GM12892 (cell line): ENCODE measurements at regions not wholly inside any gene's neighbourhood (a gene's known extent, or its start where the extent isn't known, plus 50 kb on each side); places are given as distances from the start of the nearest gene placed in this dataset.

Experiments
- POLR2A ChIP-seq: IDR thresholded peaks from 2 replicates; pipeline ENCODE4 v1.6.1; 2011; ENCODE audit warnings: low read depth, low read length, control low read depth
- TAF1 ChIP-seq: IDR thresholded peaks from 2 replicates; pipeline ENCODE4 v1.6.1; 2011; ENCODE audit warnings: low read depth, mild to moderate bottlenecking, control low read depth, low read length, borderline replicate concordance

DNA sequence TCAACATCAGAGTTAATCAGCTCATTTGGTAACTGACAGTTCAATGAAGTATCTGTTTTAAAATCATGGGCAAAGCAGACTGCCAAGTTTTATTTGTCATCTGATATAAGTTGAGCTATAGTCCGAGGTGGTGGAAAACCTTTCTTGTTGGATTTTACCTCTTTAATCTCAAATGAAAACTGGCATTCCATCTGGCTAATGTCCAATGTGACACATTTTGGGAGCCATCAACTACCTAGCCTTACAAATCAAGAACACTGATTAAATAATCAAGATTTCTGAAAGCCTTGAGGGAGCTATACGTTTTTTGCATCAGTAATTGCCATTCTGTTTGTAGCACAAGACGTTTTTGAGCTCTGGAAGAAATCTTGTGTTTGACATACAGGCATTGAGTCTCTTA, 1380.5 kb upstream of the WWC1 start:
- TF ChIP-seq POLR2A (no peak), TAF1 (no peak)
